H1 (cell line): ENCODE measurements at regions not wholly inside any gene's neighbourhood (a gene's known extent, or its start where the extent isn't known, plus 50 kb on each side); places are given as distances from the start of the nearest gene placed in this dataset.

Experiments
- CTCF ChIA-PET: fragments of 300-600 bp; sonication (Branson Sonifier 250); formaldehyde crosslinking; loops from one replicate; lab custom pipeline; 2021; ENCODE audit not compliant: partially characterized antibody; lab: Charles Lee
- POLR2A ChIA-PET: fragments of 300-600 bp; sonication (Branson Sonifier 250); formaldehyde crosslinking; loops from one replicate; lab custom pipeline; 2021; ENCODE audit warnings: inconsistent platforms; ENCODE audit not compliant: partially characterized antibody; lab: Charles Lee
- DNase-seq, 2 experiments: peaks; one replicate each; pipeline versions ENCODE4 v3.0.0 to v3.0.0-alpha.2; 2010 to 2022; ENCODE audit warnings: low spot score in 2 of 2, low read depth in 1 of 2, mixed read lengths in 1 of 2
- FAIRE-seq: peaks from 2 replicates; lab custom pipeline; 2011; peaks lifted over from hg19 to GRCh38; lab: Jason Lieb, UNC
- H2AFZ ChIP-seq: 2 replicates; pipeline ENCODE4 v1.8.1; 2012; ENCODE audit warnings: low read length, inconsistent platforms
- H2AK5ac ChIP-seq: 2 replicates; pipeline ENCODE4 v1.6.1; 2013; ENCODE audit warnings: low read depth, low read length
- H2BK120ac ChIP-seq: replicated peaks from 2 replicates; pipeline ENCODE3; 2013; ENCODE audit warnings: low read depth, low read length, inconsistent platforms
- H2BK12ac ChIP-seq: 2 replicates; pipeline ENCODE4 v1.6.1; 2013; ENCODE audit warnings: low read depth, low read length
- H2BK15ac ChIP-seq: 2 replicates; pipeline ENCODE4 v1.6.1; 2013; ENCODE audit warnings: low read length
- H2BK20ac ChIP-seq: 2 replicates; pipeline ENCODE4 v1.6.1; 2013; ENCODE audit warnings: low read length
- H2BK5ac ChIP-seq: 2 replicates; pipeline ENCODE4 v1.6.1; 2013; ENCODE audit warnings: low read depth, low read length
- H3K14ac ChIP-seq: 2 replicates; pipeline ENCODE4 v1.6.1; 2013; ENCODE audit warnings: inconsistent platforms; ENCODE audit not compliant: insufficient read length
- H3K18ac ChIP-seq: 2 replicates; pipeline ENCODE4 v1.6.1; 2013; ENCODE audit warnings: low read length; ENCODE audit errors: extremely low read depth
- H3K23ac ChIP-seq: 2 replicates; pipeline ENCODE4 v1.6.1; 2013; ENCODE audit warnings: inconsistent platforms; ENCODE audit not compliant: insufficient read length
- H3K23me2 ChIP-seq: 2 replicates; pipeline ENCODE4 v1.6.1; 2013; ENCODE audit warnings: low read depth, low read length
- H3K27ac ChIP-seq: 2 replicates; pipeline ENCODE4 v1.6.1; 2011; ENCODE audit warnings: low read depth, low read length, inconsistent platforms
- H3K27me3 ChIP-seq, 4 experiments: replicated peaks in 1 of 4; 1 replicate in 1 of 4; 2 replicates in 3 of 4; pipeline versions ENCODE4 v1.6.1 to v1.8.1; 2011 to 2013; ENCODE audit warnings: low read length in 3 of 4, mild to moderate bottlenecking in 3 of 4, inconsistent platforms in 2 of 4, mixed read lengths in 2 of 4, moderate library complexity in 1 of 4; ENCODE audit not compliant: control insufficient read depth in 3 of 4, insufficient read depth in 3 of 4; ENCODE audit errors: extremely low read depth in 1 of 4
- H3K36me3 ChIP-seq, 4 experiments: 2 replicates each; pipeline versions ENCODE4 v1.6.1 to v1.8.1; 2011 to 2013; ENCODE audit warnings: mild to moderate bottlenecking in 4 of 4, low read length in 3 of 4, moderate library complexity in 2 of 4, control low read depth in 1 of 4, inconsistent platforms in 1 of 4; ENCODE audit not compliant: insufficient read depth in 4 of 4, control insufficient read depth in 2 of 4
- H3K4ac ChIP-seq: replicated peaks from 2 replicates; pipeline ENCODE3; 2013; ENCODE audit warnings: low read length, low read depth, mixed read lengths, inconsistent platforms; ENCODE audit not compliant: insufficient read length
- H3K4me1 ChIP-seq, 4 experiments: replicated peaks in 1 of 4; 1 replicate in 1 of 4; 2 replicates in 3 of 4; pipeline versions ENCODE4 v1.6.1 to v1.8.1; 2011 to 2013; ENCODE audit warnings: low read length in 3 of 4, inconsistent platforms in 2 of 4, mixed read lengths in 1 of 4; ENCODE audit not compliant: insufficient read depth in 4 of 4, control insufficient read depth in 3 of 4
- H3K4me2 ChIP-seq, 2 experiments: 2 replicates each; pipeline versions ENCODE4 v1.6.1 to v1.8.1; 2011 to 2013; ENCODE audit warnings: low read depth in 2 of 2, low read length in 2 of 2, control low read depth in 1 of 2, inconsistent platforms in 1 of 2, mild to moderate bottlenecking in 1 of 2; ENCODE audit not compliant: insufficient read depth in 1 of 2
- H3K4me3 ChIP-seq, 4 experiments: fragments of 200-600, 300-600 bp in 1 of 4; sonication (generic), shearing (Covaris generic), sonication (Bioruptor Twin) in 1 of 4; 2 replicates each; pipeline versions ENCODE4 v1.5.1 to v1.8.1; 2011 to 2016; ENCODE audit warnings: low read length in 4 of 4, low read depth in 3 of 4, control low read depth in 2 of 4, inconsistent platforms in 2 of 4, mild to moderate bottlenecking in 2 of 4, mixed read lengths in 1 of 4, moderate library complexity in 1 of 4; ENCODE audit not compliant: insufficient read depth in 2 of 4; ENCODE audit errors: extremely low read depth in 1 of 4
- H3K56ac ChIP-seq: replicated peaks from 2 replicates; pipeline ENCODE3; 2013; ENCODE audit warnings: low read depth, mild to moderate bottlenecking, mixed read lengths, low read length, inconsistent platforms; ENCODE audit not compliant: insufficient read length
- H3K79me1 ChIP-seq: 2 replicates; pipeline ENCODE4 v1.6.1; 2013; ENCODE audit warnings: low read depth, low read length, control low read depth
- H3K79me2 ChIP-seq, 2 experiments: 2 replicates each; pipeline versions ENCODE4 v1.6.1 to v1.8.1; 2012 to 2013; ENCODE audit warnings: low read length in 2 of 2, mild to moderate bottlenecking in 2 of 2, inconsistent platforms in 1 of 2; ENCODE audit not compliant: insufficient read depth in 2 of 2, control insufficient read depth in 1 of 2
- H3K9ac ChIP-seq, 4 experiments: replicated peaks in 1 of 4; 1 replicate in 1 of 4; 2 replicates in 3 of 4; pipeline versions ENCODE4 v1.6.1 to v1.8.1; 2011 to 2013; ENCODE audit warnings: low read depth in 3 of 4, low read length in 3 of 4, control low read depth in 2 of 4, mild to moderate bottlenecking in 2 of 4, moderate library complexity in 2 of 4, inconsistent platforms in 1 of 4; ENCODE audit errors: extremely low read depth in 1 of 4
- H3K9me3 ChIP-seq, 2 experiments: 2 replicates each; pipeline versions ENCODE4 v1.6.1 to v1.8.1; 2012 to 2013; ENCODE audit warnings: mild to moderate bottlenecking in 2 of 2, moderate library complexity in 2 of 2, control low read depth in 1 of 2, inconsistent platforms in 1 of 2, low read depth in 1 of 2, low read length in 1 of 2, mixed read lengths in 1 of 2; ENCODE audit not compliant: insufficient read depth in 2 of 2
- H4K20me1 ChIP-seq, 2 experiments: replicated peaks in 1 of 2; 2 replicates each; pipeline versions ENCODE3 to v1.8.1; 2011 to 2013; ENCODE audit warnings: inconsistent platforms in 2 of 2, low read length in 2 of 2, mild to moderate bottlenecking in 1 of 2; ENCODE audit not compliant: insufficient read depth in 2 of 2, control insufficient read depth in 1 of 2
- H4K5ac ChIP-seq: 2 replicates; pipeline ENCODE4 v1.6.1; 2013; ENCODE audit warnings: low read length, low read depth, mixed read lengths, inconsistent platforms; ENCODE audit not compliant: insufficient read length
- H4K8ac ChIP-seq: 2 replicates; pipeline ENCODE4 v1.8.0; 2013; ENCODE audit warnings: mild to moderate bottlenecking, moderate library complexity, low read length, inconsistent platforms; ENCODE audit not compliant: insufficient read depth; ENCODE audit errors: extremely low read depth
- H4K91ac ChIP-seq: replicated peaks from 2 replicates; pipeline ENCODE3; 2013; ENCODE audit warnings: low read length, mixed read lengths, inconsistent platforms; ENCODE audit not compliant: insufficient read length
- BACH1 ChIP-seq: IDR thresholded peaks from 2 replicates; pipeline ENCODE4 v1.6.1; 2012; ENCODE audit warnings: low read length, improper control_type of control experiment
- BCL11A ChIP-seq, 2 experiments: IDR thresholded peaks; one replicate each; pipeline ENCODE4 v1.6.1; 2011; ENCODE audit warnings: low read depth in 2 of 2, low read length in 2 of 2, mild to moderate bottlenecking in 2 of 2
- GABPA ChIP-seq: IDR thresholded peaks from 2 replicates; pipeline ENCODE4 v1.6.1; 2011; ENCODE audit warnings: mild to moderate bottlenecking, low read length, moderate library complexity, borderline replicate concordance; ENCODE audit not compliant: insufficient read depth
- KDM1A ChIP-seq: fragments of 200-600, 300-600 bp; sonication (generic); IDR thresholded peaks from 2 replicates; pipeline ENCODE4 v1.7.1; 2016; ENCODE audit warnings: mild to moderate bottlenecking, low read length, borderline replicate concordance
- NANOG ChIP-seq: IDR thresholded peaks from 2 replicates; pipeline ENCODE4 v1.6.1; 2011; ENCODE audit warnings: low read length, low read depth, mild to moderate bottlenecking, inconsistent platforms; ENCODE audit not compliant: insufficient read depth, poor library complexity, severe bottlenecking
- SAP30 ChIP-seq: fragments of 300-600 bp; sonication (generic); IDR thresholded peaks from 2 replicates; pipeline ENCODE4 v1.7.1; 2012; ENCODE audit warnings: low read length, moderate library complexity, mild to moderate bottlenecking, inconsistent platforms; ENCODE audit not compliant: insufficient read depth, insufficient replicate concordance
- SIX5 ChIP-seq: IDR thresholded peaks from 2 replicates; pipeline ENCODE4 v1.6.1; 2011; ENCODE audit warnings: mild to moderate bottlenecking, low read depth, low read length
- WGBS, 2 experiments: shearing (Covaris generic) in 1 of 2; methylation state at CpG; one replicate each; pipeline versions ENCODE4 v1.1.6 to v1.1.7; 2013 to 2015; ENCODE audit warnings: low lambda C conversion rate in 2 of 2, mixed read lengths in 2 of 2, inconsistent platforms in 1 of 2, low coverage in 1 of 2, missing lambda C conversion rate in 1 of 2; ENCODE audit not compliant: insufficient replicate concordance in 2 of 2, insufficient coverage in 1 of 2, insufficient read length in 1 of 2; ENCODE audit errors: extremely low coverage in 1 of 2, missing lambda C conversion rate in 1 of 2; 5-methylcytosine and 5-hydroxymethylcytosine counted together
- TF ChIP-seq, protein P1 (sequence below), 3 experiments: IDR thresholded peaks; 1 replicate in 2 of 3; 2 replicates in 1 of 3; pipeline versions ENCODE4 v1.5.1 to v1.6.1; 2011; ENCODE audit warnings: low read length in 3 of 3, mild to moderate bottlenecking in 3 of 3, inconsistent platforms in 2 of 3, low read depth in 1 of 3, moderate library complexity in 1 of 3; ENCODE audit not compliant: insufficient read depth in 1 of 3; ENCODE audit errors: control extremely low read depth in 1 of 3
- TF ChIP-seq, protein P2 (sequence below): IDR thresholded peaks from 2 replicates; pipeline ENCODE4 v1.6.1; 2011; ENCODE audit warnings: low read length, improper control_type of control experiment

DNA sequence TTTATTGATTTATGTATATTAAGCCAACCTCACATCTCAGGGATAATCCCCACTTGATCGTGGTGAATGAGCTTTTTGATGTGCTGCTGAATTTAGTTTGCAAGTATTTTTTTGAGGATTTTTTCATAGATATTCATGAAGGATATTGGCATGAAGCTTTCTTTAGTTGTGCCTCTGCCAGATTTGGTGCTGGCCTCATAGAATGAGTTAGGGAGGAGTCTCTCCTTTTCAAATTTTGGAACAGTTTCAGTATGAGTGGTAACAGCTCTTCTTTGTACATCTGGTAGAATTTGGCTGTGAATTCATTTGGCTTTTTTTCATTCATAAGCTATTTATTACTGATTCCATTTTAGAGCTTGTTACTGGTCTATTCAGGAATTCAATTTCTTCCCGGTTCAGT is 197.2 kb upstream of the NDST4 start:
- POLR2A ChIA-PET = no interaction called here
- H3K4me1 ChIP-seq = no peaks in the 10 kb centered on the region; a peak in 1 of 7 replicates
- H3K56ac ChIP-seq = no peak overlapping the region
- H3K79me2 ChIP-seq = no peaks in the 10 kb centered on the region
- H3K79me1 ChIP-seq = no peaks in the 10 kb centered on the region
- CTCF ChIA-PET = interaction anchor here (1.7 kb wide), 1 partner anchor 22 kb away, joined by 5 read pairs; no protein-coding TSS in a partner anchor
- H3K9ac ChIP-seq = no peak overlapping the region
- no peak overlapping the region for H2BK15ac ChIP-seq
- no peak overlapping the region for H3K4me2 ChIP-seq
- DNase-seq (no peak), FAIRE-seq (no peak)
- no peak overlapping the region for H4K5ac ChIP-seq
- H2BK20ac ChIP-seq = no peak overlapping the region
- H2AFZ ChIP-seq = no peak overlapping the region
- no peaks in the 10 kb centered on the region for H3K9me3 ChIP-seq
- H2AK5ac ChIP-seq = no peak overlapping the region
- H2BK12ac ChIP-seq = no peak overlapping the region
- H3K36me3 ChIP-seq = no peaks in the 10 kb centered on the region
- no peak overlapping the region for H4K8ac ChIP-seq
- H3K18ac ChIP-seq = no peak overlapping the region
- TF ChIP-seq SAP30 (no peak), KDM1A (no peak), NANOG (no peak), GABPA (no peak), BACH1 (no peak), SIX5 (no peak), BCL11A (IDR thresholded peaks at IDR 0.05; ENCODE audit: low read depth in 2 of 2, low read length in 2 of 2) (no peak)
- TF ChIP-seq, protein P1, sequence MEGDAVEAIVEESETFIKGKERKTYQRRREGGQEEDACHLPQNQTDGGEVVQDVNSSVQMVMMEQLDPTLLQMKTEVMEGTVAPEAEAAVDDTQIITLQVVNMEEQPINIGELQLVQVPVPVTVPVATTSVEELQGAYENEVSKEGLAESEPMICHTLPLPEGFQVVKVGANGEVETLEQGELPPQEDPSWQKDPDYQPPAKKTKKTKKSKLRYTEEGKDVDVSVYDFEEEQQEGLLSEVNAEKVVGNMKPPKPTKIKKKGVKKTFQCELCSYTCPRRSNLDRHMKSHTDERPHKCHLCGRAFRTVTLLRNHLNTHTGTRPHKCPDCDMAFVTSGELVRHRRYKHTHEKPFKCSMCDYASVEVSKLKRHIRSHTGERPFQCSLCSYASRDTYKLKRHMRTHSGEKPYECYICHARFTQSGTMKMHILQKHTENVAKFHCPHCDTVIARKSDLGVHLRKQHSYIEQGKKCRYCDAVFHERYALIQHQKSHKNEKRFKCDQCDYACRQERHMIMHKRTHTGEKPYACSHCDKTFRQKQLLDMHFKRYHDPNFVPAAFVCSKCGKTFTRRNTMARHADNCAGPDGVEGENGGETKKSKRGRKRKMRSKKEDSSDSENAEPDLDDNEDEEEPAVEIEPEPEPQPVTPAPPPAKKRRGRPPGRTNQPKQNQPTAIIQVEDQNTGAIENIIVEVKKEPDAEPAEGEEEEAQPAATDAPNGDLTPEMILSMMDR (IDR thresholded peaks at IDR 0.05; ENCODE audit: control extremely low read depth in 1 of 3, insufficient read depth in 1 of 3, low read depth in 1 of 3, low read length in 3 of 3) = no peak
- TF ChIP-seq, protein P2, sequence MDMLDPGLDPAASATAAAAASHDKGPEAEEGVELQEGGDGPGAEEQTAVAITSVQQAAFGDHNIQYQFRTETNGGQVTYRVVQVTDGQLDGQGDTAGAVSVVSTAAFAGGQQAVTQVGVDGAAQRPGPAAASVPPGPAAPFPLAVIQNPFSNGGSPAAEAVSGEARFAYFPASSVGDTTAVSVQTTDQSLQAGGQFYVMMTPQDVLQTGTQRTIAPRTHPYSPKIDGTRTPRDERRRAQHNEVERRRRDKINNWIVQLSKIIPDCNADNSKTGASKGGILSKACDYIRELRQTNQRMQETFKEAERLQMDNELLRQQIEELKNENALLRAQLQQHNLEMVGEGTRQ = no peak
- no peak overlapping the region for H3K27ac ChIP-seq
- H3K14ac ChIP-seq = no peak overlapping the region
- no peaks in the 10 kb centered on the region for H4K20me1 ChIP-seq
- H3K4me3 ChIP-seq = no peak overlapping the region
- no peak overlapping the region for H3K23ac ChIP-seq
- no peak overlapping the region for H2BK120ac ChIP-seq
- H3K4ac ChIP-seq = no peak overlapping the region
- WGBS, 2 experiments = 85% methylated on average over 2 of the region's 2 CpGs; no CpG with 5 or more reads in 1 of the 2 experiments
- no peaks in the 10 kb centered on the region for H3K23me2 ChIP-seq
- no peak overlapping the region for H2BK5ac ChIP-seq
- H3K27me3 ChIP-seq = no peaks in the 10 kb centered on the region
- H4K91ac ChIP-seq = no peak overlapping the region
